IMR-90 (cell line): ENCODE measurements at regions not wholly inside any gene's neighbourhood (a gene's known extent, or its start where the extent isn't known, plus 50 kb on each side); places are given as distances from the start of the nearest gene placed in this dataset.

Experiments used
- ATAC-seq: fragments of 200-7000 bp; cut with Tn5 transposase; 2 replicates; pipeline ENCODE4 v1.9.1; 2020; ENCODE audit warnings: low read depth, mild to moderate bottlenecking, moderate library complexity
- BruUV-seq: library from RNA; stranded (reverse); fragments of 400-500 nt; replicated peaks from 2 replicates; lab custom pipeline; 2021; lab: Mats Ljungman, UMichigan
- CTCF ChIA-PET: fragments of 300-600 bp; formaldehyde crosslinking; extraction: SDS; loops from one replicate; lab custom pipeline; 2021; ENCODE audit warnings: antibody characterized with exemption; lab: Yijun Ruan, JAX
- POLR2A ChIA-PET: fragments of 300-600 bp; sonication (Branson Sonifier 250); formaldehyde crosslinking; loops from one replicate; lab custom pipeline; 2022; ENCODE audit warnings: antibody characterized with exemption; ENCODE audit not compliant: unreplicated experiment; lab: Charles Lee
- DNase-seq: peaks from one replicate; pipeline ENCODE4 v3.0.0; 2013
- H2AFZ ChIP-seq: replicated peaks from 2 replicates; pipeline ENCODE3; 2013; ENCODE audit warnings: low read length, mild to moderate bottlenecking; ENCODE audit not compliant: poor library complexity
- H2AK5ac ChIP-seq: 2 replicates; pipeline ENCODE4 v1.6.1; 2013; ENCODE audit warnings: low read depth, low read length, inconsistent platforms
- H2AK9ac ChIP-seq: replicated peaks from 2 replicates; pipeline ENCODE3; 2013; ENCODE audit warnings: mild to moderate bottlenecking, low read depth, low read length, moderate library complexity; ENCODE audit not compliant: poor library complexity
- H2BK120ac ChIP-seq: 2 replicates; pipeline ENCODE4 v1.6.1; 2013; ENCODE audit warnings: low read depth, low read length, inconsistent platforms
- H2BK15ac ChIP-seq: 3 replicates; pipeline ENCODE4 v1.6.1; 2013; ENCODE audit warnings: low read depth, low read length, inconsistent platforms
- H2BK20ac ChIP-seq: 2 replicates; pipeline ENCODE4 v1.6.1; 2013; ENCODE audit warnings: low read depth, mild to moderate bottlenecking, inconsistent platforms, low read length, moderate library complexity
- H2BK5ac ChIP-seq: 2 replicates; pipeline ENCODE4 v1.6.1; 2013; ENCODE audit warnings: mild to moderate bottlenecking, low read depth, low read length, inconsistent platforms; ENCODE audit not compliant: poor library complexity, severe bottlenecking
- H3K14ac ChIP-seq: replicated peaks from 2 replicates; pipeline ENCODE4 v1.6.1; 2013; ENCODE audit warnings: low read depth, low read length, inconsistent platforms
- H3K18ac ChIP-seq: 2 replicates; pipeline ENCODE4 v1.6.1; 2013; ENCODE audit warnings: low read depth, low read length, control low read depth
- H3K23ac ChIP-seq: 2 replicates; pipeline ENCODE4 v1.6.1; 2013; ENCODE audit warnings: low read depth, low read length, inconsistent platforms
- H3K27ac ChIP-seq: 2 replicates; pipeline ENCODE4 v1.5.1; 2013; ENCODE audit warnings: mild to moderate bottlenecking, control low read depth, low read length; ENCODE audit not compliant: insufficient read depth
- H3K27me3 ChIP-seq: 2 replicates; pipeline ENCODE4 v1.6.1; 2013; ENCODE audit warnings: low read length; ENCODE audit not compliant: control insufficient read depth, insufficient read depth
- H3K36me3 ChIP-seq: 2 replicates; pipeline ENCODE4 v1.6.1; 2013; ENCODE audit warnings: low read length, mixed read lengths; ENCODE audit not compliant: control insufficient read depth, insufficient read depth
- H3K4ac ChIP-seq: 2 replicates; pipeline ENCODE4 v1.6.1; 2013; ENCODE audit warnings: low read depth, low read length, inconsistent platforms
- H3K4me1 ChIP-seq: 2 replicates; pipeline ENCODE4 v1.6.1; 2013; ENCODE audit warnings: low read length, mixed read lengths; ENCODE audit not compliant: control insufficient read depth, insufficient read depth
- H3K4me2 ChIP-seq: 2 replicates; pipeline ENCODE4 v1.6.1; 2013; ENCODE audit warnings: low read depth, mild to moderate bottlenecking, control low read depth, low read length, moderate library complexity
- H3K4me3 ChIP-seq: 2 replicates; pipeline ENCODE4 v1.5.1; 2013; ENCODE audit warnings: low read depth, mild to moderate bottlenecking, control low read depth, low read length, moderate library complexity; ENCODE audit not compliant: insufficient read depth
- H3K56ac ChIP-seq: 2 replicates; pipeline ENCODE4 v1.6.1; 2013; ENCODE audit warnings: low read length, inconsistent platforms; ENCODE audit not compliant: insufficient read depth; ENCODE audit errors: extremely low read depth
- H3K79me1 ChIP-seq, 2 experiments: 2 replicates each; pipeline ENCODE4 v1.6.1; 2013; ENCODE audit warnings: low read length in 2 of 2, inconsistent platforms in 1 of 2, low read depth in 1 of 2
- H3K9ac ChIP-seq: 2 replicates; pipeline ENCODE4 v1.6.1; 2013; ENCODE audit warnings: low read depth, low read length, control low read depth
- H3K9me1 ChIP-seq: 2 replicates; pipeline ENCODE4 v1.6.1; 2013; ENCODE audit warnings: low read length, inconsistent platforms; ENCODE audit not compliant: insufficient read depth
- H3K9me3 ChIP-seq: 2 replicates; pipeline ENCODE4 v1.6.1; 2013; ENCODE audit warnings: low read length; ENCODE audit not compliant: control insufficient read depth, insufficient read depth
- H4K20me1 ChIP-seq: 2 replicates; pipeline ENCODE4 v1.6.1; 2013; ENCODE audit warnings: low read length, inconsistent platforms; ENCODE audit not compliant: insufficient read depth
- H4K5ac ChIP-seq: 2 replicates; pipeline ENCODE4 v1.6.1; 2013; ENCODE audit warnings: mild to moderate bottlenecking, low read depth, low read length, control low read depth
- H4K8ac ChIP-seq, 2 experiments: 2 replicates each; pipeline ENCODE4 v1.6.1; 2013; ENCODE audit warnings: low read depth in 2 of 2, low read length in 2 of 2, control low read depth in 1 of 2, inconsistent platforms in 1 of 2
- H4K91ac ChIP-seq: 2 replicates; pipeline ENCODE4 v1.6.1; 2013; ENCODE audit warnings: low read depth, low read length, inconsistent platforms; ENCODE audit not compliant: insufficient read depth
- SMC3 ChIP-seq: fragments of 150-350 bp; IDR thresholded peaks from 2 replicates; pipeline ENCODE4 v1.6.1; 2016; ENCODE audit warnings: low read depth, mild to moderate bottlenecking, antibody characterized with exemption, low read length, moderate library complexity
- WGBS, 2 experiments: methylation state at CpG; one replicate each; pipeline versions ENCODE4 v1.1.5 to v1.1.7; 2013; ENCODE audit warnings: missing lambda C conversion rate in 2 of 2; ENCODE audit not compliant: insufficient read length in 1 of 2; ENCODE audit errors: extremely low coverage in 2 of 2; 5-methylcytosine and 5-hydroxymethylcytosine counted together
- dilution Hi-C: fragments of 300-500 bp; cut with HindIII; formaldehyde crosslinking; loops from one replicate; pipeline ENCODE4 v1.14.3; 2018; ENCODE audit warnings: low sequenced_read_pairs; ENCODE audit not compliant: unreplicated experiment
- in situ Hi-C: fragments of 300-500 bp; cut with MboI; formaldehyde crosslinking; loops from 3 replicates; pipeline ENCODE4 v1.14.3; 2019; ENCODE audit warnings: low sequenced_read_pairs, inconsistent platforms, mixed read lengths
- intact Hi-C: fragments of 100-400 bp; cut with micrococcal nuclease; formaldehyde crosslinking; loops from 2 replicates; pipeline ENCODE4 v1.10.0; 2022

DNA sequence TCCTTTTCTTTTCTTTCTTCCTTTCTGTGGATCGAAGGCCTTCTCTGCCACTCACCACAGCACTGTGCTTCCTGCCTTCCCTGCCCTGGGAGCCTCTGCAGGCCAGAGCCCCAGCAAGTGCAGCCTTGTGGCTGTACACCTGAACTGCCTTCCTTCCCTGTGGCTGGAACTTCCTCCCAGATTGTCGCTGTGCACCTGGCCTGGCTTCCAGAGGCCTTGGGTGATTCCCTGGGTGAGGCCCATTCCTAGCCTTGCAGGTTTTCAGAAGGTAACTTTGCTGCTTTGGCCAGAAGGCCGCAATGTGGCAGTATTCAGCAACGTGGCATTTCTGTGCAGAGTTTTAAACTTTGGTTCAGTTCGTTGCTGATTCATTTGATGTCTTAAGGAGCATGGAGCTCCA lies 50.1 kb upstream of the RASGEF1A start:
- no TSS peak for BruUV-seq
- Histone ChIP-seq H3K14ac (no peak overlapping the region), H4K91ac (no peak overlapping the region), H2AFZ (no peak overlapping the region), H2AK5ac (no peak overlapping the region), H2BK5ac (no peak overlapping the region), H3K9ac (no peak overlapping the region), H3K56ac (no peak overlapping the region), H3K36me3 (no peaks in the 10 kb centered on the region), H3K79me1 (no peaks in the 10 kb centered on the region), H3K4me3 (no peak overlapping the region), H2BK20ac (no peak overlapping the region), H4K8ac (no peak overlapping the region), H2BK120ac (no peak overlapping the region), H3K4ac (no peak overlapping the region), H3K27ac (no peak overlapping the region), H2BK15ac (no peak overlapping the region), H3K23ac (no peak overlapping the region), H2AK9ac (no peak overlapping the region), H3K4me1 (no peaks in the 10 kb centered on the region), H4K5ac (no peak overlapping the region), H4K20me1 (no peaks in the 10 kb centered on the region), H3K4me2 (no peak overlapping the region), H3K27me3 (peaks cover 32% of the 10 kb centered on the region), H3K18ac (no peak overlapping the region), H3K9me3 (no peaks in the 10 kb centered on the region), H3K9me1 (no peaks in the 10 kb centered on the region)
- DNase-seq = no peak
- TF ChIP-seq SMC3 = no peak
- CTCF ChIA-PET = no interaction called here
- in situ Hi-C loops = no loop called here
- no peak for ATAC-seq
- POLR2A ChIA-PET = no interaction called here
- no CpG with 5 or more reads among the region's 5 CpGs for WGBS, 2 experiments
- intact Hi-C loops = no loop called here
- dilution Hi-C loops = no loop called here
